GM18858 (cell line): ENCODE measurements at regions not wholly inside any gene's neighbourhood (a gene's known extent, or its start where the extent isn't known, plus 50 kb on each side); places are given as distances from the start of the nearest gene placed in this dataset.

Source experiments
- ATAC-seq: cut with Tn5 transposase; IDR thresholded peaks from one replicate; pipeline ENCODE4 v1.9.1; 2021; ENCODE audit not compliant: unreplicated experiment

DNA sequence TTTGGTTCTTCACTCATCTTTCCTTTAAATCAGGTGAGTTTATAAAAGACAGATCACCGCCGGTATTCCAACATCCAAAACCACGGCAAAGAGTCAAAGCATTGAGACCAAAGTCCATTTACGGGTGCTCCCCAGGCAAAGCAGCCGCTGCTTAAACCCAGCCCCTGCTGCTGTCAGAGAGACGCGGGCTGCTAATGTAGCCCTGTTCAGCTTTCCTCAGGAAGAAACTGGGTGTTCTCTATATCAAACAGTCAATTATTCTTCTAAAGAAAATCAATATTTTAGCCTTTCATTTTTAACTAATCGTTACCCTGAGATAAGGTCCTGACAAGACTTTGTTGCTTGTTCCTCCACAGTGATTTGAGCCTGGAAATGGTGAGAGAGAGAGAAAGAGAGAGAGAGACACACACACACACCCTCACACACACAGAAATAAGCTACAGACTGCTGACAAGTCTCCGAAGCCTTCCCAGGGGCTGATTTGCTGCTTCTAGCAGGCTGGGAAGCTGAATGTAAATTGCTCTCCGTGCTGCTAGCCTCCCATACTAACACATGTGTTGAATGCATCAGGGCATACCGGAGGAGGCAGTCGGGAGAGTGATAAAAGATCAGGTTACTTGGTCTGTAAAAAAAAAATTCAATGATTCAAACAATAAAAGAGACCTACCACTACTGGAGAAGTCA, 183.0 kb upstream of the ANK3 start:
- no peak for ATAC-seq

DNA sequence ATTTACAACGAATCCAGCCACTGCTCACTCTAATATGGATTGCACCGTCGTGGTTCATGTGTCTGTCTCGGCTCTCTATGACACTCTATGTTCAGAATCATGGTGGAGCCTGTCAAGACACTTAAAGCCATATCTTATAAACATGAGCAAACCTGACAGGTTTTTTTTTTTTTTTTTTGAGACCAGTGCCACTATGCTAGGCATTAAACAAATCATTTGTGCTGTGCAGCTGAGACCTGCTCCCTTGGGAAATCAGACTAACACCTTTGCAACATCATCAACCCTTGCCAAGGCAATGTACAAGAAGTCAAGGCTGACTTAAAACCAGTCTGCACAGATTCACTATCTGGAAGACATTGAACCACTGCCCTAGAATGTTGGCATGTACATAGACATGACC, 181.2 kb upstream of the ANK3 start:
- no peak for ATAC-seq

DNA sequence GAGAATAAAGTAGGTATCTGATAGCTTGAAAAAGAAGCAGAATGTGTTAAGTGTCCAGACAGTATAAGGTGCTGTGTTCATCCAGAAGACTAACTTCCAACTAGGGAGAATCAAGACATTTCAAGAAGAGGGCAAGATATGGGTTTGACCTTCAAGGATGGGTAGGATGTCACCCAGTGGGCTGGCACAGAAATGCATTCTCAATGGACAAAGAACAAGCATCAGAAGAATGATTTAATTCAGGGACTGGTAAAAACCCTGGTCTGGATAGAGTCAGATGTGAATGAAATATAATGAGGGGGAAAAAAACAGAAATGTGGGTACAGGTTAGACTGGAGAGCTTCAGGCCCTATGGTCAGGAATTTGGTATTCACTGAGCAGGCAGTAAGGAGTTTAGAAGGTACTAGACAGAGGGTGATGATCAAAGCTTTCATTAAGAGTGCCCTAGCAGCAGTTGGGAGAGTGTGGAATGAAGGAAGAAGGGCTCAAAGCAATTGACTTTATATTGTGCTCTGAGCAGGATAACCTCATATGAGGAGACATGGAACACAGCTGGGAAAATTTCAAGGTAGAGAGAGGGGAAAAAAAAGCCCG, 180.7 kb upstream of the ANK3 start:
- ATAC-seq: no peak

DNA sequence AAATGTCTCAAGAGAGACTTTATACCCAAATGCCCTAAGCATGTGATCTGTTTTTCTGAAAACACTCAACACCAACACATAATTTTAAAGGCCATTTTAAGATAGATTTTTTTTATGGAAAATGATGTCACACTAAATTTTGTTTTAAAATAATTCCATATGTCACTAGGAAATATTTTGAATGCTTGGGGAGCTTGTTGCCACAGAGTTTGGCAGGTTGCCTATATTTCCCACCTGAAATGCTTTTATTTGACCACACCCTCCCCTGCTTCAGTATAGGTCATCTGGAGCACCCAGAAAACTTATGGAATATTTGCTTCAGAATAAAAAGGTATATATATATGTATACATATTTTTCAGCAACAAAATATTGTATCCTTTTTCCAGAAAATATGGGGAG, 180.0 kb upstream of the ANK3 start:
- ATAC-seq: no peak

DNA sequence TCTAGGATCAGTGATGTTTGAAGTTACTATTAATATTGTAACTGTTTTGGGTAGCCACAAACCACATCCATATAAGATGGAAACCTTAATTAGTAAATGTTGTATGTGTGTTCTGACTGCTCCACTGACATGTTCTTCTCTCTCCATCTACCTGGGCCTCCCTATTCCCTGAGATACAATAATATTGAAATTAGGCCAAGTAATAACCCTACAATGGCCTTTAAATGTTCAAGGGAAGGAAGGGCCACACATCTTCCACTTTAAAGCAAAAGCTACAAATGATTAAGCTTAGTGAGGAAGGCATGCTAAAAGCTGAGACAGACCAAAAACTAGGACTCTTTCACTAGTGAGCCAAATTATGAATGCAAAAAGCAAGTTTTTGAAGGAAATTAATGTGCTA, 176.4 kb upstream of the ANK3 start:
- ATAC-seq: no peak

DNA sequence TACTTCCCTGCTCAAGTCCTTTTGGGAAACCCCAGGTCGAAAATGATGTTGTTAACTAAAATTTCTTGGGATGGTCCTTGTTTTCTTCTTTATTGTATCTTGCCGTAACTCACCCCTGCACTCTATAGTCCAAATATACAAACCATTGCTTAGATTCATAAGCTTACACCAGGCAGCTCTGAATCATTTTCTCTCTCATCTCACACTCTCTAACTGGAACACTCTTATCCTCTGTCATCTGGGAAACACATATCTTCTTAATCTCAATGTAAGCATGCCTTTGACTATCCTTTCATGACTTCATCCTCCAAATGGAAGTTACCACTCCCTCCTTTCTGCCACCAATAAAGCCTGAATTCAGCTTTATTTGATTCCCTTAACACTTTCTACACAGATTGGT, 175.8 kb upstream of the ANK3 start:
- ATAC-seq: no peak

DNA sequence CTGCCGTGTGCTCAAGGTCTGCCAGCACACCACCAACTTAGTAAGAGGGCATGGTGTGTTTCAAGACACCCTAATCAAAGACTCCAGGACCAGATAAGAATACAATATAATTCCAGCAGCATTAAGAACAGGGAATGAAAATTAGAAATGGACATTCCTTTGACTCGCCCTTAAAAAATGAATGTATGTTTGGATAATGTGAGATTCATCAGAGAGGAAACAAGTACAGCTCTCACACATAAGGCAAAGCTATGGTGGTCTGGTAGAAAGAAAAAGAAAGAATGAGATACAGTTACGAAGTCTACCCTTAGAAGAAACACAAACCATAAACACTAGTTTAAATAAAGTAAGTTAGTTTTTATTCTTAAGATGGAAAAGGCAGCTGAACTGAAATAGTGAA, 174.8 kb upstream of the ANK3 start:
- no peak for ATAC-seq

DNA sequence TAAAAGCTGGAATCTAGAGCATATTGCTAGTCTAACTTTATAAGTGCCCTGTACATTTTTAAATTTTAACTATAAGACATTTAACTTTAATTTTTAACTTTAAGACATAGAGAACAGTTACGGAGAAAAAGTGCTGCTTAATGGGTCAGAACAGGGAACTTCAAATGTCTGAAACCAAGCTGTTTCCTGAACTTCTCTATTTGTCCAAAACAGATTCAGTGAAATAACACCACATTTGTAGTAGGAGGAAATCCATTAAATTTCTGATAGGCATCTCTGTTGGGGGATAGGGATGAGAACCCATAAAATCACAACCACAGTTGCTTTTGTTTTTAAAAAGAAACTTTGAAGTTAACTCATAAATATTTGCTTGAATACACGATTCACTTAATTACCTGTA, 170.8 kb upstream of the ANK3 start:
- no peak for ATAC-seq

DNA sequence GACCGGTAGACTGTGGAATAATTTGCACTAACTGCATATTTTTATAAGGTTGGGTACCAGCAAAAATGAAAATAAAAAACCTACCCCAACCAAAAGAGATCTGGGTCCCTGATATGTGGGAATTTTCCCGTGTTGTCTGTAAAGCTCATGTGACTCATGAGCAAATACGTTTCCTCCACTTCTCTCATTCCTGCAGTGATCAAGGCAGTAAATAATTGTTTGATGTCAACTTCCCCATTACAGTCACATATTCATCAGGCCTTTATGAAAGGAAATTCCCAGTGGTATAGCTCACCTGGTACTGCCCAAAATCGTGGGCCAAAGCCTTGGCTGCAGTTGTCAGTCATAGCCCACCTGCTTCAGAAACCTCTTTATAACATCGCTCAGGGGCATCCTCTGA, 166.0 kb upstream of the ANK3 start:
- no peak for ATAC-seq

DNA sequence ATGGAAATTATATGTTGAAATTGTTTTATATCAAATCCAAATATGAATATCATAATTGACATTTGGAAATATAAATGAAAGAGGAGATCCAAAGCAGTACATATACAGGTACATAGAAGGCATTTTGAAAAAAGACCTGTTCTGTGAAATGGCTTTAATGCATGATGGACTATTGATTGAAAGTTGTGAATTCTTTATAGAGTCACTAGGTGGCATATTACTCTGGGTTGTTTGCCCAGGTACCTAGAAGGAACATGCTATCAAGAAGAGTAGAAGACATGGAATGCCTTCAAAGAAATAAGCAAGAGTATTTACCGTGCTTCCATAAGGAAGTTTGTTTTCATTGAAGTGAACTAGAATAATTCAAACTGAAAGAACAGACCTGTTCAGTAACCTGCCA, 160.0 kb upstream of the ANK3 start:
- ATAC-seq: no peak

DNA sequence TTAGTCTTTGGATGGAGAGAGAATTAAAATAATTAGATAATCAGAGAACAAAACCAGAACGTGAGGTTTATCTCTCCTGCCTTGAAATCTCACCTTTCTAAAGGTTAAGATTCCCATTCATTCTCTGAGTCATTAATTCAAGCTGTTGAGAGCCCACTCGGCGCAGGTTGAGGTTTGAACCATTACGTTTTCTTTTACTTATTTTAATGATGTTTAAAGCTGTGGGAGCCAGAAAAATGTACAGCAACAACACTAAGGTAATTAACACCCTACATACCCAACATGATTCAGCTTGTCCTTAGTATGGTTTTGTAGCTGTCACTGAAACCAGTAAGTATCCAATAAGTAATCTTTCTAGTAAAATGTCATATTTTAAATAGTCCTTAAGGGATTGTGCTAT, 153.0 kb upstream of the ANK3 start:
- ATAC-seq: no peak

DNA sequence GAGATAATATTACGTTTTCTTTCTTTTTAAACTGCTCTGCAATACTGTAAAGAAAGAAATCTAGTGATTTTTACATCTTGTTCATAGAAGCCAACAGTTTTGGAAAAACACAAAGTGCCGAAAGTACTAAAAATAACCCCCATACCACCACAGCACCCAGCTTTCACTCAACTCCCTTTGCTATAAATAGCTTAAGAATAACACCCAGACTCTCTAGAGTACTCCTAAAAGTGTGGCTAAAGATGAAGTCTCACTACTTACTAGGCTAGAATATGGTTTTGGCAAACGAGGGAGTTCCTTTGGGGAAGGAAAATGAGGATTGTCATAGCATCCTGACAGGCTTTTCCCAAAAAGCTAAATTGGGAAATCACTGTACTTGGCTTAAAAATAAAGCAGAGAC, 151.8 kb upstream of the ANK3 start:
- ATAC-seq: no peak

DNA sequence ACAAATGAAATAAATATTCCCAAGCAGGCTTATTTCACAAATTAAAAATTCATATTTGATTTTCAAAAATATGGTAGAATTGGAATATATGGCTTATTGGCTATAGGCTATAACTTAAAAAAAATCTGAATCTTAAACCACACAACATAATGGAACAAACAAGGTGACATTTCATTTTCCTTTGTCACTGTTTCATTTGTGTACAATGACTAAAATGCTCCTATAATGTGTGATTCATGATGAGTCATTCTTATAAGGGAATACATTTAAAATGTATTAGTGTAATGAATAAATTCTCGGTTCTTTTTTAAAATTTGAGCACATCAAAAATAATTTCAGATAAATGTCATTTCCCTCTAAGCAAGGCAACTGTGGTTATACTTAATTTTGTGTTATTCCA, 148.0 kb upstream of the ANK3 start:
- no peak for ATAC-seq

DNA sequence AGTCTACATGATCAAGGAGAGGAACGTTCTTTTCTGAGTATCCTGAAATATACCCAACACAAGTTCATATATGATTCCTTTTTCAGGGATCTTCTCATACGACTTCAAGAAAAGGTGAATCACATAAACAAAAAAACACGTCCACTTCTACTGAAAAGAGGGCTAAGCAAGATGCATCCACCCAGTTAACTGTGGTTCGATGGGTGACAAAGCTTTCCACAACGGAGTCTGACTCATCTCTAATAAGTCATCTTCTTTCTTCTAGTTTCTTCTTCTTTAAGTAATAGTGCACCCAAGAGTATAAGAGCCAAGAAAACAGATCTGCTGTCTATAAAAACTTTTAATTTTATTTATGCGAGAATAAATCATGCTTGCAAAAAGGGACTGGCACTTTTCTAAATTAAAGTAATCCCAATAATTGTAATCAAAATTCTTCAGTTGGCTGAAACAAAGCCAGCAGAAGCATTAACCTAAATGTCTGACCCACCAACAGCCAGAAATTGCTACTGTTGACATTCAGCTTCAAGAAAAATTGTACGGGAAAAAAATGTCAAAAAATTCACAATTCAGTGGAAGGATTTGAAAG, 146.9 kb upstream of the ANK3 start:
- no peak for ATAC-seq

DNA sequence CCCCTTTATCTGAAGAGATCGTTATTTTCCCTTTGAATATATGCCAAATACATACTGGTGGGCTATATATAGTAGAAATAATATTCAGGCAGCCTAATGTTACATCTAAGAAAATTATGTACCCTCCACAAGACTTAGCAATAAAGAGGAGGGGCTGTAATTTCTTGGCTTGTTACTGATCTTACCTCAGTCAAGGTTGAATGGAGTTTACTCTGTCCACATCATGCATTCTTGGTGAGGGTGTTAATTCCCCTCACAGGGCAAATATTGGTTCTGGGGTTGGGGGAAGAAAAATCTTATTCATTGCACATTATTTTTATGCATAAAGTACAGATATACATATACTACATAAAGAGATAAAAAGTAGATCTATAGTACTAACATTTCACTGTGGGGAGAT, 145.8 kb upstream of the ANK3 start:
- ATAC-seq: peak; percentile 23

DNA sequence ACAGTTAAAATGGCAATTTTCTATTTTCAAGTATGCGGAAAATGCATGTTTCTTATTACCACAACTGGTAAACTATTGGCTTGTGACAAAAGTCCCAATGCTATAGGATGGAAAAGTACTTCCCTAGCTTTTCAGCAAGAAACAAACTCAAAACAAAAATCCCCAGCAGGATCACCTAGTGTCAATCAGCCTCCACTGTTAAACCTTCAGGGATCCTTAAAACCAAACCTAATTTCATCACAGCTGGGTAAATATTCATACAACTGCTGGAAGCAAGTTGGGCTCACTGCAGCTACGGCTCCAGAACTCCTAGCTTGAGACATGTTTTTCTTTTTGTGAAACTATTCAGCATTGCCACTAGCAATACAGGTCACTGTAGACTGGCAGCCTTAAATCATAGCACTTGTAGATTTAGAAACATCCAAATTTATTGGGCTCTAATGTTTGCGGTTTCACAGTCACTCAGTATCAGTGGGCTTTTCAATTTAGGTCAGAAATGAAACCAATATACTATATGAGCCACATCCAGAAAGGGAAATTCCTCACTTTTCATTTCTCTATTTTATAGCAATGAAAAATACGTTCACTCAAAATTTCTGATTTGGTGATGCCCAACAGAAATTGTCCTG, 145.2 kb upstream of the ANK3 start:
- ATAC-seq: peak; percentile 50

DNA sequence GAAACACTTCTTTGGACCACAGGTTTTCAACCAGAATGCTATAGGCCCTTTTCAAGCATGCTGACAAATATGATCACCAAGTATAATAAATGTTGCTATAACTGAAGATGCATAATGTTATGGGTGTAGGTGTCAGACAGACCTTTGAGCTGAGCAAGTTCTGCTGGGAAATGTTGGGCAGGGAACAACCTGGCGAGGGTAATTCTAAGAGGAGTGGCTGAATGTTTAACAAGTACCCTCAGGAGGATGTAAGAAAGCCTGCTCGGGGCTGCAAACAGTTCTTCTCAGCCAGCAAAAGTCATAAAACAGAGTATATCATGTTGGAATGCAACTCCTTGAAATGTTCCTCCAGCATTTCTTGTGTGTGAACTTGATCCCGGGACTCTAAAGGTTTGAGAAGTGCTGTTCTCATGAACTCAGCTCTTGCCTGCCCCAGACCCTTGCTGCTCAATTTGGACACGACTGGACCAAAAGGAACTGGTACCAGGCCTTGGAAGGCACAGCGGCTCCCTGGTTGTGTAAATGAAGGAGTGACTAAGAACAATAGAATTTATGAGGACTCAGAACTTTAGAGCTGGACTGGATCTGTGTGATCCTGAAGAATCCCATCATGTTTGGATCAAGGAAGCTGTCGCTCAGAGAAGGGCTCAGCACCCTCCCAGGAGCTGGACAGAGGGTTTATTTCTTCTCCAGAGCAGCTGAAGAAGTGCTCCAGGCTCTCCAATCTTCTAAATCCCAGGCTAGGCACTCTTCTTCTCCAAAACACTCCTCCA, 143.2 kb upstream of the ANK3 start:
- no peak for ATAC-seq

DNA sequence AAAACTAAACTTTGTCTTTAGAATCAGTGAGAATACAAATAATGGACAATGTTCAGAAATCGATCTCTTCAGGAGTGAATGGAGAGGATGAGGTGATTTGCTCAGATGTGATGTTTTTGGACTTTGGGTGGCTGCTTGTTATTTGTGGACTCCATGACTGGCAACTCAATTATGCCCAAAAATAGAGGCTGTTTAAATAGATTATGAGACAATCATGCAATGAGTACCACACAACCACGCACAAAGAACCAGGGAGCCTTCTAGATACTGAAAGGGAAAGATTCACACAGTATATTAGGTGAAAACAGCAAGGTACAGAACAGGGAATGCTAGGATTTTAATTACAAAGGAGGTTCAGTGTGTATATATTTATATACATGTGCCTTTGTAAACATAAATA, 141.3 kb upstream of the ANK3 start:
- ATAC-seq: no peak

DNA sequence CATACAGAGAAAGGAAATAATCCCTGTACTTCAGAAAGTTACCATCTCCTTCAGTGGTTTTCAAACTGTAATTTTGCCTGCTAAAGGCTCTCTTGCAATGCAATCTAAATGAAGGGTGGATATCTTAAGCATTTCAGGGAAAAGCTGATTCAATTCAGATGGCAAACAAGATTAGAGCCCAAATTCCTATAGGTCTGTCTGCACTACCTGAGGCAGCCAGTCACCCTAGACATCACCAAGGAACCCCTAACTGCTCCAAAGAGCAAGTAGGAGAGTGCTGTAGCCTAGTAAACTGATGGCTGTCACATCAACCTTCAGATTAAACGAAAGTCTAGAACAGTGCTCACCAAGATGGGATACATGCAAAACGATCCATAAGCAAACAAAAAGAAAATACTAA, 138.0 kb upstream of the ANK3 start:
- no peak for ATAC-seq

DNA sequence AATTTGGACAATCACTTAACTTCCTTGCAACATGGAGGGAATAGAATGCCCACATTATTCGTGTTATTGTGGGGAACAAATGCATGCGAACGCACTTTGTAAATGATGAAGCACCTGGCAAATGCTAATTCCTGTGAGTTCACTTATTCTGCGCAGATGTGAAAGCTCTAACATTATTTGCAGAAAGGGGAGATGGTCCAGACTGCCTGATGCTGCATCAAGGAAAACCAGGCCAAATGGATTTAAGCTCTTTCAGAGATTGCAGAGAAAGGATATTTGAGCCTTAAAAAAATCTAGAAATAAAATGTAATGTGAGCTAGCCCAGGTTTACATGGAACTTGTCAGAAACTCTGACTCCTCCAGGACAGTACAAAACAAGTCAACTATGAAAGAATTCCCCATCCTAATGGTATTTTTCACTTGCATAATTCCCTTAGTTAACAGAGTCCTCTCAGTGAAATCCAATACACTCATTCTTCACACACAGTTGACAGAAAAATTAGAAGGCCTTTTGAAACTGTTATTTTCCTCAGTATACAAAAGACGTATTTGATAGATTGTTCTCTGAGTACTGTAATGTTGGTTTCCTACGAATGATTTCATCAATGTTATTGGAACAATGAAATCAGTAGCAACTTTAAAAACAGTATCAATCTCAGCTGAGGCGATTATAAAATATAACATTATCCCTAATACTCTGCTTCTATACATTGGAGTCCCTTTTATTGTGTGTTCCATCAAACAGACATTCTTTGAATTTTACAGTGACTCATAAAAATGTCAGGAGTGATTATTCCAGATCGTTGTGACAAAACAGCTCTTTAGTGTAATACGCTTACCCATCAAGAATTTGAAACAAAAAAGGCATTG, 136.3 kb upstream of the ANK3 start:
- no peak for ATAC-seq

DNA sequence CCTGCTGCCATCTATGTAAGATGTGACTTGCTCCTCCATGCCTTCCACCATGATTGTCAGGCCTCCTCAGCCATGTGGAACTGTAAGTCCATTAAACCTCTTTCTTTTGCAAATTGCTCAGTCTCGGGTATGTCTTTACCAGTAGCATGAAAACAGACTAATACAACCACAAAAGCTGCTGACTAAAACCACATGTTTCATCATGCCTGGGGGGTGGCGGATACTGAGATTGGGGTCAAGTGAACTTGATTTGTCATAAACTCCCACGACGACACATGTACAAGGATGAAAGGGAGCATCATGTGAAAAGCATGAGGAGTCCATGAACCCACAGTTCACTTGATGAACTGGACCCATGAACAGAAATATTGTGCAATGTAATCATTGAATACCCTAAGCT, 134.9 kb upstream of the ANK3 start:
- ATAC-seq: no peak
